HG02840 (cell line): ENCODE measurements at regions not wholly inside any gene's neighbourhood (a gene's known extent, or its start where the extent isn't known, plus 50 kb on each side); places are given as distances from the start of the nearest gene placed in this dataset.

Experiments
- ATAC-seq: cut with Tn5 transposase; IDR thresholded peaks from one replicate; pipeline ENCODE4 v1.9.1; 2021; ENCODE audit warnings: mild to moderate bottlenecking, moderate library complexity, moderate number of reproducible peaks; ENCODE audit not compliant: unreplicated experiment, low FRiP score

GRCh38 chr2:117485588-117485987 is 328.9 kb upstream of the DDX18 start:
- no peak for ATAC-seq

GRCh38 chr2:117486081-117486480 is 328.4 kb upstream of the DDX18 start:
- ATAC-seq, result no peak

- ATAC-seq, result no peak
Measured at GRCh38 chr2:117492209-117492851, 322.2 kb upstream of the DDX18 start.

- ATAC-seq, result no peak
Measured at GRCh38 chr2:117500721-117501120, 313.8 kb upstream of the DDX18 start.

- ATAC-seq, result no peak
Measured at GRCh38 chr2:117502121-117502520, 312.4 kb upstream of the DDX18 start.

- no peak for ATAC-seq
Measured at GRCh38 chr2:117512307-117512706, 302.2 kb upstream of the DDX18 start.

- no peak for ATAC-seq
Measured at GRCh38 chr2:117514371-117514770, 300.1 kb upstream of the DDX18 start.

- no peak for ATAC-seq
Measured at GRCh38 chr2:117519238-117519637, 295.3 kb upstream of the DDX18 start.

GRCh38 chr2:117519721-117520120 is 294.8 kb upstream of the DDX18 start:
- no peak for ATAC-seq

- no peak for ATAC-seq
Measured at GRCh38 chr2:117523267-117523666, 291.2 kb upstream of the DDX18 start.

GRCh38 chr2:117523711-117524238 is 290.7 kb upstream of the DDX18 start:
- no peak for ATAC-seq

- ATAC-seq, result no peak
Measured at GRCh38 chr2:117536139-117536538, 278.4 kb upstream of the DDX18 start.

GRCh38 chr2:117537032-117537431 is 277.5 kb upstream of the DDX18 start:
- ATAC-seq, result no peak

GRCh38 chr2:117551858-117552257 is 262.6 kb upstream of the DDX18 start:
- no peak for ATAC-seq

GRCh38 chr2:117553448-117553847 is 261.0 kb upstream of the DDX18 start:
- ATAC-seq, result no peak

- ATAC-seq, result no peak
Measured at GRCh38 chr2:117555965-117556364, 258.5 kb upstream of the DDX18 start.

GRCh38 chr2:117557626-117558025 is 256.9 kb upstream of the DDX18 start:
- ATAC-seq, result no peak

GRCh38 chr2:117562654-117563053 is 251.8 kb upstream of the DDX18 start:
- no peak for ATAC-seq

- no peak for ATAC-seq
Measured at GRCh38 chr2:117571590-117572349, 242.7 kb upstream of the DDX18 start.

- ATAC-seq, result no peak
Measured at GRCh38 chr2:117587310-117587709, 227.2 kb upstream of the DDX18 start.

- ATAC-seq, result no peak
Measured at GRCh38 chr2:117603060-117603459, 211.4 kb upstream of the DDX18 start.

GRCh38 chr2:117603567-117603966 is 210.9 kb upstream of the DDX18 start:
- ATAC-seq, result no peak
